ENCODE measurements at regions not wholly inside any gene's neighbourhood (a gene's known extent, or its start where the extent isn't known, plus 50 kb on each side); places are given as distances from the start of the nearest gene placed in this dataset.

DNA sequence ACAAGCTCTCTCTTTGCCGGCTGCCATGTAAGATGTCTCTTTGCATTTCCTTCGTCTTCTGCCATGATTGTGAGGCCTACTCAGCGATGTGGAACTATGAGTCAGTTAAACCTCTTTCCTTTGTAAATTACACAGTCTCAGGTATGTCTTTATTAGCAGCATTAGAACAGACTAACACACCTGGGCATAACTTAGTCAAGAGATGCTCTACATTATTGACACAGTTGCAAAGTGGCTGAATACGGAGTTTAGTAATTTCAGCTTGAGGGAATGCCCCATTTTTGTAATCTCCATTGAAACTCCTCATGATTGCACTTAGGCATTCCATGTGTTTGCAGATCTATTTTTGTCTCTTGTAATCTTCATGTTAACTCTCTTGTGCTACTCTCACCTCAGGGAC is 299.5 kb upstream of the HAND2 start (continued):
- TF ChIP-seq, protein P1, sequence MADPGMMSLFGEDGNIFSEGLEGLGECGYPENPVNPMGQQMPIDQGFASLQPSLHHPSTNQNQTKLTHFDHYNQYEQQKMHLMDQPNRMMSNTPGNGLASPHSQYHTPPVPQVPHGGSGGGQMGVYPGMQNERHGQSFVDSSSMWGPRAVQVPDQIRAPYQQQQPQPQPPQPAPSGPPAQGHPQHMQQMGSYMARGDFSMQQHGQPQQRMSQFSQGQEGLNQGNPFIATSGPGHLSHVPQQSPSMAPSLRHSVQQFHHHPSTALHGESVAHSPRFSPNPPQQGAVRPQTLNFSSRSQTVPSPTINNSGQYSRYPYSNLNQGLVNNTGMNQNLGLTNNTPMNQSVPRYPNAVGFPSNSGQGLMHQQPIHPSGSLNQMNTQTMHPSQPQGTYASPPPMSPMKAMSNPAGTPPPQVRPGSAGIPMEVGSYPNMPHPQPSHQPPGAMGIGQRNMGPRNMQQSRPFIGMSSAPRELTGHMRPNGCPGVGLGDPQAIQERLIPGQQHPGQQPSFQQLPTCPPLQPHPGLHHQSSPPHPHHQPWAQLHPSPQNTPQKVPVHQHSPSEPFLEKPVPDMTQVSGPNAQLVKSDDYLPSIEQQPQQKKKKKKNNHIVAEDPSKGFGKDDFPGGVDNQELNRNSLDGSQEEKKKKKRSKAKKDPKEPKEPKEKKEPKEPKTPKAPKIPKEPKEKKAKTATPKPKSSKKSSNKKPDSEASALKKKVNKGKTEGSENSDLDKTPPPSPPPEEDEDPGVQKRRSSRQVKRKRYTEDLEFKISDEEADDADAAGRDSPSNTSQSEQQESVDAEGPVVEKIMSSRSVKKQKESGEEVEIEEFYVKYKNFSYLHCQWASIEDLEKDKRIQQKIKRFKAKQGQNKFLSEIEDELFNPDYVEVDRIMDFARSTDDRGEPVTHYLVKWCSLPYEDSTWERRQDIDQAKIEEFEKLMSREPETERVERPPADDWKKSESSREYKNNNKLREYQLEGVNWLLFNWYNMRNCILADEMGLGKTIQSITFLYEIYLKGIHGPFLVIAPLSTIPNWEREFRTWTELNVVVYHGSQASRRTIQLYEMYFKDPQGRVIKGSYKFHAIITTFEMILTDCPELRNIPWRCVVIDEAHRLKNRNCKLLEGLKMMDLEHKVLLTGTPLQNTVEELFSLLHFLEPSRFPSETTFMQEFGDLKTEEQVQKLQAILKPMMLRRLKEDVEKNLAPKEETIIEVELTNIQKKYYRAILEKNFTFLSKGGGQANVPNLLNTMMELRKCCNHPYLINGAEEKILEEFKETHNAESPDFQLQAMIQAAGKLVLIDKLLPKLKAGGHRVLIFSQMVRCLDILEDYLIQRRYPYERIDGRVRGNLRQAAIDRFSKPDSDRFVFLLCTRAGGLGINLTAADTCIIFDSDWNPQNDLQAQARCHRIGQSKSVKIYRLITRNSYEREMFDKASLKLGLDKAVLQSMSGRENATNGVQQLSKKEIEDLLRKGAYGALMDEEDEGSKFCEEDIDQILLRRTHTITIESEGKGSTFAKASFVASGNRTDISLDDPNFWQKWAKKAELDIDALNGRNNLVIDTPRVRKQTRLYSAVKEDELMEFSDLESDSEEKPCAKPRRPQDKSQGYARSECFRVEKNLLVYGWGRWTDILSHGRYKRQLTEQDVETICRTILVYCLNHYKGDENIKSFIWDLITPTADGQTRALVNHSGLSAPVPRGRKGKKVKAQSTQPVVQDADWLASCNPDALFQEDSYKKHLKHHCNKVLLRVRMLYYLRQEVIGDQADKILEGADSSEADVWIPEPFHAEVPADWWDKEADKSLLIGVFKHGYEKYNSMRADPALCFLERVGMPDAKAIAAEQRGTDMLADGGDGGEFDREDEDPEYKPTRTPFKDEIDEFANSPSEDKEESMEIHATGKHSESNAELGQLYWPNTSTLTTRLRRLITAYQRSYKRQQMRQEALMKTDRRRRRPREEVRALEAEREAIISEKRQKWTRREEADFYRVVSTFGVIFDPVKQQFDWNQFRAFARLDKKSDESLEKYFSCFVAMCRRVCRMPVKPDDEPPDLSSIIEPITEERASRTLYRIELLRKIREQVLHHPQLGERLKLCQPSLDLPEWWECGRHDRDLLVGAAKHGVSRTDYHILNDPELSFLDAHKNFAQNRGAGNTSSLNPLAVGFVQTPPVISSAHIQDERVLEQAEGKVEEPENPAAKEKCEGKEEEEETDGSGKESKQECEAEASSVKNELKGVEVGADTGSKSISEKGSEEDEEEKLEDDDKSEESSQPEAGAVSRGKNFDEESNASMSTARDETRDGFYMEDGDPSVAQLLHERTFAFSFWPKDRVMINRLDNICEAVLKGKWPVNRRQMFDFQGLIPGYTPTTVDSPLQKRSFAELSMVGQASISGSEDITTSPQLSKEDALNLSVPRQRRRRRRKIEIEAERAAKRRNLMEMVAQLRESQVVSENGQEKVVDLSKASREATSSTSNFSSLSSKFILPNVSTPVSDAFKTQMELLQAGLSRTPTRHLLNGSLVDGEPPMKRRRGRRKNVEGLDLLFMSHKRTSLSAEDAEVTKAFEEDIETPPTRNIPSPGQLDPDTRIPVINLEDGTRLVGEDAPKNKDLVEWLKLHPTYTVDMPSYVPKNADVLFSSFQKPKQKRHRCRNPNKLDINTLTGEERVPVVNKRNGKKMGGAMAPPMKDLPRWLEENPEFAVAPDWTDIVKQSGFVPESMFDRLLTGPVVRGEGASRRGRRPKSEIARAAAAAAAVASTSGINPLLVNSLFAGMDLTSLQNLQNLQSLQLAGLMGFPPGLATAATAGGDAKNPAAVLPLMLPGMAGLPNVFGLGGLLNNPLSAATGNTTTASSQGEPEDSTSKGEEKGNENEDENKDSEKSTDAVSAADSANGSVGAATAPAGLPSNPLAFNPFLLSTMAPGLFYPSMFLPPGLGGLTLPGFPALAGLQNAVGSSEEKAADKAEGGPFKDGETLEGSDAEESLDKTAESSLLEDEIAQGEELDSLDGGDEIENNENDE (IDR thresholded peaks at IDR 0.05; ENCODE audit: insufficient replicate concordance, low read length): no peak
- TF ChIP-seq KDM5A (IDR thresholded peaks at IDR 0.05; ENCODE audit: low read length) (no peak), POLR2AphosphoS5 (IDR thresholded peaks at IDR 0.05; ENCODE audit: low read depth, low read length) (no peak), RNF2 (IDR thresholded peaks at IDR 0.05; ENCODE audit: borderline replicate concordance, low read depth, low read length, missing control alignments, poor library complexity, severe bottlenecking) (no peak), MAFK (IDR thresholded peaks at IDR 0.05; ENCODE audit: low read depth, low read length) (no peak), POU5F1 (IDR thresholded peaks at IDR 0.05; ENCODE audit: low read depth, low read length) (no peak), SUZ12 (IDR thresholded peaks at IDR 0.05; ENCODE audit: low read length) (no peak), JUN (IDR thresholded peaks at IDR 0.05; ENCODE audit: low read depth, low read length) (no peak), YY1 (IDR thresholded peaks at IDR 0.05; ENCODE audit: low read depth, low read length) (no peak)
- TF ChIP-seq, protein P2, sequence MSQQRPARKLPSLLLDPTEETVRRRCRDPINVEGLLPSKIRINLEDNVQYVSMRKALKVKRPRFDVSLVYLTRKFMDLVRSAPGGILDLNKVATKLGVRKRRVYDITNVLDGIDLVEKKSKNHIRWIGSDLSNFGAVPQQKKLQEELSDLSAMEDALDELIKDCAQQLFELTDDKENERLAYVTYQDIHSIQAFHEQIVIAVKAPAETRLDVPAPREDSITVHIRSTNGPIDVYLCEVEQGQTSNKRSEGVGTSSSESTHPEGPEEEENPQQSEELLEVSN (IDR thresholded peaks at IDR 0.05): no peak
